Choroid plexus epithelial cell (primary cell): ENCODE measurements at regions not wholly inside any gene's neighbourhood (a gene's known extent, or its start where the extent isn't known, plus 50 kb on each side); places are given as distances from the start of the nearest gene placed in this dataset.

ENCODE experiments used
- DNase-seq: peaks from one replicate; pipeline ENCODE4 v3.0.0-alpha.2; 2010; ENCODE audit warnings: low read depth
- H3K4me3 ChIP-seq: 2 replicates; pipeline ENCODE4 v1.5.1; 2011; ENCODE audit warnings: low read depth, mild to moderate bottlenecking, control low read depth, low read length, moderate library complexity
- CTCF ChIP-seq: conservative IDR thresholded peaks from 2 replicates; pipeline ENCODE4 v1.5.1; 2011; ENCODE audit warnings: low read depth, mild to moderate bottlenecking, control low read depth, inconsistent platforms, low read length, moderate library complexity

- no peak for TF ChIP-seq CTCF
- no peak overlapping the region for H3K4me3 ChIP-seq
- no peak for DNase-seq
Observed at GRCh38 chr10:60703266-60704041, 74.8 kb upstream of the CDK1 start.

GRCh38 chr10:60687679-60688078 is 90.6 kb upstream of the CDK1 start:
- DNase-seq, result no peak
- H3K4me3 ChIP-seq, result no peak overlapping the region
- no peak for TF ChIP-seq CTCF

- no peak for TF ChIP-seq CTCF
- no peak overlapping the region for H3K4me3 ChIP-seq
- no peak for DNase-seq
Observed at GRCh38 chr10:60684091-60684490, 94.2 kb upstream of the CDK1 start.

DNA sequence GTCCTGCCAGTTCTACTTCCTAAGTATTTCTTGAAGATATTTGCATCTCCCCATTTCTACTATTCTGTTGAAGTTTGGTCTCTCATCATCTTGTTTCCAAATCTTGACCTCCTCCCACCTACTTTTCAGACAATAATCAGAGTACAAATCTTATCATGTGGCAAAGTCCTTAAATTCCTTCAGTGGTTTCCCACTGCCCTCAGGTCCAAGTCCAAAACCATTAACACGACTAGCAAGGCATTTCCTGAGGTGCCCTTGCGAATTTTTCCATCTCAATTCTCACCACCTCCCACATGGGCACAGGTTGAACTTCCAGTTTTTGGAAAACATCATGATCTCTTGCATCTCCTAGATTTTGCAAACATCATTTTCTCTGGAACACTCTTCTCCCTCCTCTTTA is 97.2 kb upstream of the CDK1 start:
- DNase-seq, result no peak
- H3K4me3 ChIP-seq, result no peak overlapping the region
- TF ChIP-seq CTCF, result no peak

DNA sequence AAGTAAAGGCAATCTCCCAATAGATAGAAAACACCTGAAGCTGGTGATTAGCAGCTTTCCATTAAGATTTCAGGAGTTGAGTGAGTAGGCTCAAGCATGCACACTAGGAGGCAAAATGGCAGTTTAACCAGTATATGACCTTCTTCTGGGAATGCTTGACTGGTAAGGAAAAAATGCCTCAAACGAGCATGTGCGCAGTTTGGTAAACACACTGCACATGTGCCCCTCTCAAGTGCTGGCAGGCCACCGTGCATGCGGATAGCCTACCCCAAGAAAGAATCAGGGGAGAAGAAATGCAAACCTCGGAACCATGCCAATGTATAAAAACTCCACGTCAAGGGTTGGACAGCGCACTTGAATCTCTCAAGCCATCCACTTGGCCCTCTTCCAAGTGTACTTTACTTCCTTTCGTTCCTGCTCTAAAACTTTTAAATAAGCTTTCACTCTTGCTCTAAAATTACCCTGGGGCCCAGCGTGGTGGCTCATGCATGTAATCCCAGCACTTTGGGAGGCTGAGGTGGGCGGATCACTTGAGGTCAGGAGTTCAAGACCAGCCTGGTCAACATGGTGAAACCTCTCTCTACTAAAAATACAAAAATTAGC is 98.8 kb upstream of the CDK1 start:
- DNase-seq, result no peak
- no peak overlapping the region for H3K4me3 ChIP-seq
- TF ChIP-seq CTCF, result no peak

GRCh38 chr10:60678978-60679377 is 99.3 kb upstream of the CDK1 start:
- no peak overlapping the region for H3K4me3 ChIP-seq
- TF ChIP-seq CTCF, result no peak
- DNase-seq, result no peak
